22Rv1 (cell line): ENCODE measurements at regions not wholly inside any gene's neighbourhood (a gene's known extent, or its start where the extent isn't known, plus 50 kb on each side); places are given as distances from the start of the nearest gene placed in this dataset.

Source experiments
- CTCF ChIP-seq: fragments of 450-650 bp; IDR thresholded peaks from 2 replicates; pipeline ENCODE4 v1.5.1; 2017; ENCODE audit warnings: mild to moderate bottlenecking
- ZFX ChIP-seq: fragments of 450-650 bp; IDR thresholded peaks from 2 replicates; pipeline ENCODE4 v1.6.1; 2017; ENCODE audit warnings: antibody characterized with exemption, borderline replicate concordance

- TF ChIP-seq CTCF (no peak), ZFX (no peak)
These were observed 1349.5 kb downstream of the EFNA5 start for GRCh38 chr5:106321242-106321641.
